OCI-LY1 (cell line): ENCODE measurements at regions not wholly inside any gene's neighbourhood (a gene's known extent, or its start where the extent isn't known, plus 50 kb on each side); places are given as distances from the start of the nearest gene placed in this dataset.

Source experiments
- H2AFZ ChIP-seq: fragments of 200-600 bp; sonication (generic), shearing (Covaris generic); 2 replicates; pipeline ENCODE4 v1.6.0; 2014; ENCODE audit warnings: antibody characterized with exemption, mild to moderate bottlenecking, low read length
- H3F3A ChIP-seq: fragments of 200-600 bp; sonication (generic), shearing (Covaris generic); 2 replicates; pipeline ENCODE4 v1.6.0; 2014; ENCODE audit warnings: mild to moderate bottlenecking, antibody characterized with exemption, low read length, moderate library complexity; ENCODE audit not compliant: insufficient read depth
- H3K27ac ChIP-seq: fragments of 200-600 bp; sonication (generic); 2 replicates; pipeline ENCODE4 v1.5.1; 2014; ENCODE audit warnings: low read length, mixed run types, mild to moderate bottlenecking, low read depth; ENCODE audit not compliant: poor library complexity, severe bottlenecking
- H3K27me3 ChIP-seq: fragments of 200-600 bp; sonication (generic); 2 replicates; pipeline ENCODE4 v1.6.0; 2014; ENCODE audit warnings: antibody characterized with exemption, mild to moderate bottlenecking, low read length, moderate library complexity; ENCODE audit not compliant: insufficient read depth
- H3K36me3 ChIP-seq: fragments of 200-600 bp; sonication (generic); 2 replicates; pipeline ENCODE4 v1.6.1; 2014; ENCODE audit warnings: mild to moderate bottlenecking, antibody characterized with exemption, low read length, moderate library complexity, mixed read lengths; ENCODE audit not compliant: insufficient read depth
- H3K4me1 ChIP-seq: fragments of 200-600 bp; sonication (generic); 2 replicates; pipeline ENCODE4 v1.5.1; 2014; ENCODE audit warnings: mild to moderate bottlenecking, low read length, moderate library complexity; ENCODE audit not compliant: insufficient read depth, severe bottlenecking
- H3K4me2 ChIP-seq: fragments of 200-600 bp; sonication (generic), shearing (Covaris generic); 2 replicates; pipeline ENCODE4 v1.6.1; 2014; ENCODE audit warnings: low read length
- H3K4me3 ChIP-seq: fragments of 200-600 bp; sonication (generic); 2 replicates; pipeline ENCODE4 v1.5.1; 2014; ENCODE audit warnings: low read length, low read depth, mild to moderate bottlenecking, mixed read lengths; ENCODE audit not compliant: poor library complexity, severe bottlenecking
- H3K79me2 ChIP-seq: fragments of 200-600 bp; shearing (Covaris generic); 2 replicates; pipeline ENCODE4 v1.6.1; 2016; ENCODE audit warnings: mixed run types, low read length, mixed read lengths; ENCODE audit not compliant: insufficient read depth
- H3K9ac ChIP-seq: fragments of 200-600 bp; sonication (generic), shearing (Covaris generic); 2 replicates; pipeline ENCODE4 v1.6.1; 2014; ENCODE audit warnings: mild to moderate bottlenecking, low read length, mixed read lengths
- H3K9me2 ChIP-seq: fragments of 200-600 bp; sonication (generic), shearing (Covaris generic); 2 replicates; pipeline ENCODE4 v1.6.1; 2014; ENCODE audit warnings: low read depth, mild to moderate bottlenecking, low read length, mixed read lengths
- H3K9me3 ChIP-seq: fragments of 200-600 bp; shearing (Covaris generic); 2 replicates; pipeline ENCODE4 v1.6.1; 2014; ENCODE audit warnings: low read length, mixed read lengths
- H4K20me1 ChIP-seq: fragments of 200-600 bp; sonication (generic), shearing (Covaris generic); 2 replicates; pipeline ENCODE4 v1.6.0; 2016; ENCODE audit warnings: mild to moderate bottlenecking, low read length; ENCODE audit not compliant: insufficient read depth
- CTCF ChIP-seq: fragments of 200-600 bp; sonication (generic), shearing (Covaris generic); IDR thresholded peaks from 2 replicates; pipeline ENCODE4 v1.5.1; 2017; ENCODE audit warnings: mild to moderate bottlenecking, antibody characterized with exemption, low read length, moderate library complexity, mixed read lengths
- EZH2 ChIP-seq: fragments of 200-600 bp; sonication (generic), shearing (Covaris generic); IDR thresholded peaks from 2 replicates; pipeline ENCODE4 v1.8.0; 2017; ENCODE audit warnings: borderline replicate concordance, mixed run types, mild to moderate bottlenecking, antibody characterized with exemption, low read length, moderate library complexity, mixed read lengths

- Histone ChIP-seq H3K27me3 (no peaks in the 10 kb centered on the region), H3K36me3 (no peaks in the 10 kb centered on the region), H4K20me1 (no peaks in the 10 kb centered on the region), H3F3A (no peaks in the 10 kb centered on the region), H2AFZ (no peak overlapping the region), H3K27ac (no peak overlapping the region), H3K9ac (no peak overlapping the region), H3K4me3 (no peak overlapping the region), H3K9me2 (no peaks in the 10 kb centered on the region), H3K79me2 (no peaks in the 10 kb centered on the region), H3K4me2 (no peak overlapping the region), H3K4me1 (no peaks in the 10 kb centered on the region), H3K9me3 (no peaks in the 10 kb centered on the region)
- no peak for TF ChIP-seq CTCF
Measured at GRCh38 chr2:17422061-17422460, 96.2 kb downstream of the RAD51AP2 start.

- no peaks in the 10 kb centered on the region for H3K36me3 ChIP-seq
- TF ChIP-seq CTCF: no peak
- no peak for TF ChIP-seq EZH2
- no peak overlapping the region for H2AFZ ChIP-seq
- H3K4me1 ChIP-seq: no peaks in the 10 kb centered on the region
- H3K9me3 ChIP-seq: no peaks in the 10 kb centered on the region
- H3K9me2 ChIP-seq: no peaks in the 10 kb centered on the region
- H3K79me2 ChIP-seq: no peaks in the 10 kb centered on the region
- no peak overlapping the region for H3K27ac ChIP-seq
- no peak overlapping the region for H3K4me2 ChIP-seq
- H3K4me3 ChIP-seq: no peak overlapping the region
- H3F3A ChIP-seq: no peaks in the 10 kb centered on the region
- H3K27me3 ChIP-seq: no peaks in the 10 kb centered on the region
- H3K9ac ChIP-seq: no peak overlapping the region
- no peaks in the 10 kb centered on the region for H4K20me1 ChIP-seq
Measured at GRCh38 chr2:17416884-17417391, 101.3 kb downstream of the RAD51AP2 start.

GRCh38 chr2:17413036-17413435 lies 105.2 kb downstream of the RAD51AP2 start:
- no peaks in the 10 kb centered on the region for H3K9me2 ChIP-seq
- no peaks in the 10 kb centered on the region for H3K4me1 ChIP-seq
- H3K27ac ChIP-seq: no peak overlapping the region
- no peak overlapping the region for H3K9ac ChIP-seq
- no peak overlapping the region for H2AFZ ChIP-seq
- no peaks in the 10 kb centered on the region for H3K27me3 ChIP-seq
- TF ChIP-seq EZH2 (no peak), CTCF (no peak)
- H3K36me3 ChIP-seq: no peaks in the 10 kb centered on the region
- H3K9me3 ChIP-seq: no peaks in the 10 kb centered on the region
- no peak overlapping the region for H3K4me2 ChIP-seq
- no peaks in the 10 kb centered on the region for H3K79me2 ChIP-seq
- H3F3A ChIP-seq: no peaks in the 10 kb centered on the region
- H3K4me3 ChIP-seq: no peak overlapping the region
- no peaks in the 10 kb centered on the region for H4K20me1 ChIP-seq
